ENCODE measurements at regions not wholly inside any gene's neighbourhood (a gene's known extent, or its start where the extent isn't known, plus 50 kb on each side); places are given as distances from the start of the nearest gene placed in this dataset.

DNA sequence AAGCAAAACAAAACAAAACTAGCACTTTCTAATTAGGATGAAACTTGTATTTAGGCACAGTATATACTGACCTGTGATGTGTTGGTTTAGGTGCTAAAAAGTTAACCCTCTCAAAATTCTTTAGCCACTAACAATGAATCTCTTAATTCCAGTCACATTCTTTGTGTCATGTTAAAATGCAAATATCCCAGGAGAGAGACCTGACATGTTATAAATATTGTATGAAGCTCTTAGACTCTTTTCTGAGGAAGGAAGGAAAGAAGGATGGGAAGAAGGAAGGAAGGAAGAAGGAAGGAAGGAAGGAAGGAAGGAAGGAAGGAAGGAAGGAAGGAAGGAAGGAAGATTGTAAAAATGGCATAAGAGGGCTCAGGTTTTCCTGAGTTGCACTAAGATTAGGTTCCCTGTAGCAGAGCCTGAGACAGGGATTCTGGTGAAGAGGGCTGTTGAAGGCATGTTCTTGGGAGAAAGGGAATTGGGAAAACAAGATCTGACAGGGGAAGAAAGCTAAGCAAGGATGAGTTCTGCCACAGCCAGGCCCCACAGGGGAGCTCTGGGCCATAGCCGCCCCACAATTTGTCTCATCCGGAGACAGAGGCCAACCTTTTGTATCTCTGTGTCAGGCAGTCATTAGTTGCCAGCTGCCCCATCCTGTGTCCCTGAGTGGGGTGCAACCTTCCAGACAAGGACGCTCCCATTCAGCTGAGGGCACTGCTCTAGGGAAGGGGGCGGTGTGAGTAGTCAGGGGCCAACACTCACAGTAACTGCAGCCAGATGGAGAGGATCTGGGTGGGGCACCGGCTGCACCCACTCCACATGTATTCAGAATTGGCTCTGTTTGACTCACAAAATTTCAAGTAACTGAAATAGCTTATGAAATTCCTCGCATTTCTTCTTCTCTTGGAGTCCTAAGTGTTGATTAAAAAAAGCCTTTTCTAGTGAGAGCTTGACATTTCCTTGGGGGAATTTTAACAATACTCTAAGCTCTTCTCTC is 189.3 kb upstream of the ARG1 start:
- no peak for DNase-seq

GRCh38 chr6:131387562-131388447 is 185.2 kb upstream of the ARG1 start:
- no peak for DNase-seq

DNA sequence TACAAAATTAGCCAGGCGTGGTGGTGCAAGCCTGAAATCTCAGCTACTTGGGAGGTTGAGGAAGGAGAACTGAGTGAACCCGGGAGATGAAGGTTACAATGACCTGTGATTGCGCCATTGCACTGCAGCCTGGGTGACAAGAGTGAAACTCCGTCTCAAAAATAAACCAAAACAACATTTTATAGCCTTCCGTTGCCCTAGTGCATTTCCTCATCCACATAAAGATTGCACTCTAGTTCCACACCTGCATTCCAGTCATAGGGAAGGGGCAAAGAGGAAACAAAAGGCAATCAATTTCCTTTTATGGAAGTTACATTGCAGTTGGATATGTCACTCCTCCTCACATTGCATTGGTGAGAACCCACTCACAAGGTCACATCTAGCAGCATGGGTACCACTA is 182.7 kb upstream of the ARG1 start:
- DNase-seq: no peak

GRCh38 chr6:131391116-131391515 is 181.9 kb upstream of the ARG1 start:
- no peak for DNase-seq

GRCh38 chr6:131393433-131393832 is 179.6 kb upstream of the ARG1 start:
- no peak for DNase-seq

DNA sequence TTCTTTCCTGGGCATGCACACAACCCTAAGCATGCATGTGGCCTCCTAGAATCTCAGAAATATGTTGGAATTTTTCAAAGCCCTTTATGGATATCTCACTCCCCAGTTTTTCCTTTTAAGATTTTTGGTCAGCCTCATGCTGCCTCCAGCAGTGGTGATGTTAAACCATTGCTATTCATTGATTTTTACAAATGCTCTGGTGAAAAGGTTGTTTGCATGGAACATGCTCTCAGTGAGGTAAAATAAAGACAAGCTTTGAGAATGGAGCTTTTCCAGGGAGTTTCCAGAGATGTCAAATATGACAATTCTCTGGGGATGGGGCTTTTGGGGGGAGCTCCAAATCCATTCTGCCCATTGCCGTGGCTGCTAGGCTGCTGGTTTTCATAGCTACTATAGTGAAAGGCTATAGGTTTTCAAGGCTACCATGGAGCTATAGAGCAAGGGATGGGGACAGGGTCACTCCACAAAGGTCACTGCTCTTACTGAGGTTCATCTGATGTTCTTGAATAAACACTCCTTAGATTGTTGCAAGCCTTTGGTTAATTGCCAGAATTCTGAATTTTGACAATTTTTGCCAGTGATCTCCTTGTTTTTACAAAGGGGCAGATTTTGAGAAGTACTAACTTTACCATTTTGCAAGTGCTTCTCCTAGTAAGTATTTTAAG is 178.1 kb upstream of the ARG1 start:
- no peak for DNase-seq

- DNase-seq: no peak
These were observed 174.8 kb upstream of the ARG1 start for GRCh38 chr6:131398176-131398575.

GRCh38 chr6:131399433-131399832 is 173.6 kb upstream of the ARG1 start:
- DNase-seq: no peak

DNA sequence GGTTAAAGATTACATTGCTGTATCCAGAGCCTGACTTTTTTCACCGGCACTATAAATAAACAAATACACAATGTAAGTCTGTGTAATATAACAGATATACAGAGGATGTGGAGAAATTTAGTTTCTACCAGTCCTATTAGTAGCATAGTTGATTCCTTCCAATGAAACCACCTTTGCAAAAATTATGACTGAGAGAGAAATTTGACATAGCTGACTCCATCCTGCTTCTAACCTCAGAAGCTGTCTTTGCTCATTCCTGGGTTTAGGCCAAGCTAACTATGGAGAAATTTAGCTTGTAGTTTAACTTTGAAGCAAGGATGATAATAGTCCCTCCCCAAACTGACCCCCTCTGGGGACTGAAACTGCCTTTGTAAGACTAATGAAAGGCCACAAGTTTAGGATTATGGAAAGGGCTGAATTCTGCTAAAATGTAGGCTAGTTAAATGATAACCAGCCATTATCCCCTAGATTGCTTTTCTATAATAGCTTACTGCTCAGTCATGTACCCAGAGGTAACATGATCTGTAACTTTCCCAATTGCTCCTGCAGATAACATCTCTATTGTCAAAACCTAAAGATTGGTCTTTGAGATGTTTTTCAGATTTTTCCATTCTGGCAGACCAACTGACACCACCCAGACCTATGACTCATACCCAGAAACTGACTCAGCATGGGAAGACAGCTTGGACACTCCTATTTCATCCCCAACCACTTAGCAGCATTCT is 172.8 kb upstream of the ARG1 start:
- DNase-seq: no peak

- no peak for DNase-seq
These were observed 172.1 kb upstream of the ARG1 start for GRCh38 chr6:131400779-131401496.

GRCh38 chr6:131408811-131409210 is 164.2 kb upstream of the ARG1 start:
- no peak for DNase-seq

DNA sequence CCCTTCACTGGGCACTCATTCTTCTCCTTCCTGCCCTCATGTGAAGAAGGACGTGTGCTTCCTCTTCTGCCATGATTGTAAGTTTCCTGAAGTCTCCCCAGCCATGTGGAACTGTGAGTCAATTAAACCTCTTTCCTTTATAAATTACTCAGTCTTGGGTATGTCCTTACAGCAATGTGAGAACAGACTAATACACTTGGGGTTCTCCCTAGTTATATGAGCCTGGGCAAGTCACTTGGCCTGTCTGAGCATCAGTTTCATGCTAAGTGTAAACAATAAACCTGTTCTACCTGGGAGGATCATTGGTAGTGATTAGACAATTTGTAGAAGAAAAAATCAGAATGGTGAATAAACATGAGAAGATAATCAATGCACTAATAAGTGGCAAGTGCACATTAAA is 162.2 kb upstream of the ARG1 start:
- DNase-seq: no peak

GRCh38 chr6:131412960-131413830 is 159.8 kb upstream of the ARG1 start:
- DNase-seq: no peak

DNA sequence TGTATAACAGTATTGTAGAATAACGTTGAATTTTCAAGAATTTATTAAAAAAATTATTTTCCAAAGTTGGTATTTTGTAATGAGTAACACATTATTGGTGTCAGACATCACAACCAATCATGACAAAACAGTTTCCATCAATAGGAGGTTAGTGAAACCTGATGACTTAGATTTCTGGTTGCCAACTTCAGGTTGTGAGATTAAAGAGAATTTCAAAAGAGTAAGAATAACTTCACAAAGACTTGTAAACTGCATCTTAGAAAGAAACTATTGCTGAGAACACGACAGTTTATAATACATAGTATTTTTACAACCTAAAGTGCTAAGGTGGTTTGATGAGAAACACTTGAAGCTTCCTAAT is 159.2 kb upstream of the ARG1 start:
- no peak for DNase-seq

DNA sequence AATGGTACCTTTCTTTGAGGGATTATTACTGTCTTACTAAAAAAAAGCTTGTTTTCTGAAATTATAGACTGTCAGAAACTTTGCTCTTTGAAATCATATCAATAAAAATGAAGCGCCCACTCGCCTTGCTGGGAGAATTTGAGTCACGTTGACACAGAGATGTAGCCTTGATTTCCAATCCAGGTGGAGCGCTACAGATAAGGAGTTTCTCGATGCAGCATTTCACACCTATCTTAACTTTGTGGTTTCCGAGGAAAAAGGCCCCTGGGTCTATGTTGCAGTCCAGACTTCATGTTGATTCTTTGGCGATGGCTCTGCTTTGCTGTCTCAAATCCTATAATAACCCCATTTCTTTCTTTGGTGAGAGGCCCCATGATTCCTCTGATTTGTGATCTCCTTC is 158.1 kb upstream of the ARG1 start:
- no peak for DNase-seq

DNA sequence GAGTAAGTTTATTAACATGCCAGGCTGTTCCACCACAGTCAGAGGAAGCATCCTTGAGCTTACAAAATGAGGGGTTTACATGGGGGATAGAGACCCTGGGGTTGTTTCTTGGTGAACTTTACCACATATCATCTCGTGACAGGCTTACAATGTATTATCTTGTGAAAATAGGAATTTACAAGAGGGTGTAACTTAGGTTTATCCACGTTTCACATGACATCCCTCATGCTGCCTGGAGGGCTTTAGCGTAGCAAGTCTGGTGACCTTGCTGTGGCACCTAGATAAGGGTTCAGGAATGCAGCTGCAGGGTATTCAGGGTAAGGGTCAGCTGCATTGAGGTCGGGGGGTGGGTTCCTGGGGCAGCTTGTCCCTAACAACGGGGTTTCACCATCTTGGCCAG is 154.6 kb upstream of the ARG1 start:
- no peak for DNase-seq

- no peak for DNase-seq
These were observed 153.3 kb upstream of the ARG1 start for GRCh38 chr6:131419702-131420101.

- DNase-seq: no peak
These were observed 149.0 kb upstream of the ARG1 start for GRCh38 chr6:131424016-131424415.

- DNase-seq: no peak
These were observed 148.6 kb upstream of the ARG1 start for GRCh38 chr6:131424475-131424874.

- no peak for DNase-seq
These were observed 145.5 kb upstream of the ARG1 start for GRCh38 chr6:131427434-131428058.

Data from DMS153 (cell line).